DMS53 treated with DMSO at 0.1 percent for 48 hours (cell line): ENCODE measurements at regions not wholly inside any gene's neighbourhood (a gene's known extent, or its start where the extent isn't known, plus 50 kb on each side); places are given as distances from the start of the nearest gene placed in this dataset.
"Not testable (repeated sequence)": the region's sequence is repeated elsewhere in the genome, so short reads cannot be mapped to it uniquely, and the experiment has no call there.

Source experiments
- DNase-seq: peaks from one replicate; lab custom pipeline; 2025; ENCODE audit not compliant: unreplicated experiment; lab: John Stamatoyannopoulos, UW

DNA sequence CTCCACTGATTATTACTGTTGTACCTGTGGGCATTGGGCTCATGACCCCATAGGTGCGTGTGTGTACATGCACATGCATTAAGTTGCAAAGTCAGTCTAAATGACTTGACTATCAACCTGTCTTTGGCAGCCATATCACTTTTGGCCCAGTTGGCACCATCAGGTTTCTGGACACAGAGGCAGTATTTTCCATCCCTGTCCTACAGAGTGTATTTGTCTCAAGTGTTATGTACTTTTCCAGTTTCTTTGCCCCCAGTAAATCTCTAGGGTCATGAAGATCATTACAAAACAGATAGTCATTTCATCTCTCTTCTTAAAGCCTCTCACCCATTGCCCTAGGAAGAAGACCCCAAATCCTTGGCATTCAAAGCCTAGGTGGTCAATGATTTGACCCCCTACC is 121.4 kb downstream of the C9orf152 start:
- no peak for DNase-seq

DNA sequence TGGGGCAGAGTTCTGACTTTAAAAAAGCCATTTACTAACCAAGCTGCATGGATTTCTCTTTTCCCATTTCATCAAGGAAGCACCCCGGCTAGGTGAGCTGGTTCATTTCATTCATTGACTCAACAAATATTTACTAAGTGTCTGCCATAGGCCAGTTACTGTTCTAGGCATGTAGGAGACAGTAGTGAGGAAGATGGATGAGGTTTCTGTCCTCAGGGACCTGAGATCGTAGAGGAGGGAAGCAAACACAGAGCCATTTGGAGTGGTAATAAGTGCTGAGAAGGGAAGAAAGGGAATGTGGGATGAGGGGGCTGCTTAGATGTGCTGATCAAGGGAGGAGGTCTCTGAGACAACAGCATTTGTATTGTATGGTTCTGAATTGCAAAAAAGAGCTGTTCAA is 120.4 kb downstream of the C9orf152 start:
- DNase-seq, result peak; percentile 44

DNA sequence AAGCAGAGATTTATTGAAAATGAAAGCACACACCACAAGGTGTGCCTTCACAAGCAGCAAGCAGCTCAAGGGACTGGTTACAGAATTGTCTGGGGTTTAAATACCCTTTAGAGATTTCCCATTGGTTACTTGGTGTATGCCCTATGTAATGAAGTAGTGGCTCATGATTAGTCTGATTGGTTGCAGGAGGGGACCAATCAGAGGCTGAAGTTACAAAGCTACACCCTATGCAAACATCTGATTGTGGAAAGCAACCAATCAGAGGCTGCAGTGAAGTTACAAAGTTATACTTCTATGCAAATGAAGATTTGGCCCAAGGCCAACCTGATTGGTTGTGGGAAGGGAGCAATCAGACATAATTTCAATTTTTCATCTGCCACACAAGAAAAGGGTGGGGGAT is 119.9 kb downstream of the C9orf152 start:
- no peak for DNase-seq

DNA sequence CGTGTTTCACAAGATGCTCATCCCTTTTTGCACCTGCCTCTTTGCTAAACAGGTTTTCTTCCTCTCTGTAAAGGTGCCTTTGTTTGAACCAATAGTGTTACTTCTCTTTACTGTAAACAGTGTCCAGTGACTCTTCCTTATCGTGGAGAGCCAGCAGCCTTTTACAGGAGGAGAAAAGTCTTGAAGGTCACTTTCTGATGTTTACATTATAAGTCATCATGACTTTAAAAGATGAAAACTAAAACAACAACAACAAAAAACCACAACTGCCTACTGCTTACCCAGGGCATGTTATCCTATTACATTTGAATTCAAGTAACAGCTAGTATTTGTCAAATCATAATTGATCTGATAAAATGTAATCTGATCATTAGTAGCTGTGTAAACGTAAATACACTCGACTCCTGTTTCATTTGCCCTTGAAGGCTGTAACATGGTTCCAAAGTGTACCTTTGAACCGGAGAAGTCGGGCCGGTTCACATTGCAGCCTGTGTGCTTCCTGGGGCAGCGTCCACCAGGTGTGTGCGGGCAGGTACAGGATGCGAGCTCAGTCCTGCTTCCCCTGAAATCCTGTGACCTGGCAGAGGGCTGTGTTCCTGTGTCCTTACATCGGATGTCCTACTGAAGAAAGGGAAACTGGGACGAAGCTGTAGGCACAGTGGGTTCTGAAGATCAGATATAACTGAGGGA is 118.1 kb downstream of the C9orf152 start:
- DNase-seq, result peak; percentile 90

DNA sequence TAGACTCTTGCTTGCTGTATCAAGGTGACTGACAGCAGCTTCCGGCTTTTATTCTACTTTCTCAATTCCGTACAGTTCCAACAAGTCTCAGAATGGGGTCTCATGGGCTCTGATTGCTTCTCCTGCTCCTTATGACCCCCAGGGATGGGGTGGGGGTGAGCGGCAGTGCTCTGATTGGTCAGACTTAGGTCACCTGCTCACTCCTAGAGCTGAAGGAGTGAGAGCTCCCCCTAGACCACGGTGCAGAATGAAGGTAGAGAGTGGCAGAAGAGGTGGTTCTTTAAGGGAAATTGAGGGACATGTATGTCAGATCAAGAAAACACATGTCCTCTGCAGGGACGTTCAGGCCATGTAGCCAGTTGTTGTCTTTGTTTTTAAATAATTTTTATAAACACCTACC is 115.2 kb downstream of the C9orf152 start:
- DNase-seq, result no peak

DNA sequence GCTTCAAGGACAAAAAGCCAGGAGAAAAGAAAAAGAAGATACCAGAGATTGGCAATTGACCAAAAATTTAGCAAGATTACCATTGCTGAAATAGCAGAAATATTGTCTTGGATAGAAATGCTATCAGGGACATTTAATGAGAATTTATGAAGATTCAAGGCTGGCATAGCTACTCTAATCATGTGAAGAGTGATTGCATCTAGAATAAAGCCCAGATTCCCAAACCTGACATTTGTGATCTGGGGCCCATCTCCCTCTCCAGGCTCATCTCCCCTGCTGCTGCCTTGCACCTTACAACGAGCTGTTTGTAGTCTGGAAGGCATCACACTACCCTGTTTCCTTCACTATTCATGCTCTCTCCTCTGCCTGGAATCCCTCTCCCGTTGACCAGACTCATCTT is 114.5 kb downstream of the C9orf152 start:
- DNase-seq, result no peak

DNA sequence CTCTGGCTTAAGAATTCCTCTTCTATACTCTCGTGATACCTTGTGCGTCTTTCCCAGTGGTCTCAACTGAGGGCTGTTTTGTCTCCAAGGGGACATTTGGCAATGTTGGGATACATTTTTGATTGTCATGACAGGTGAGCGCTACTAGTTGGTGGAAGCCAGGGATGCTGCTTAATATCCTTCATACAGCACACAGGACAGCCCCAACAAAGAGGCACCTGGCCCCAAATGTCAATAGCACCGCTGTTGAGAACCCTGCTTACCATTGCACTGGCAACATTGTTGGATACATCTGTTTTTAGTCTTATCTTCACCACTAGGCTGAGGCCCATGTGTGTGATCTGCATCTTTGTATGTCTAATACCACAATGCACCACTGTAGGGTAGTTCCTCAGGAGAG is 114.1 kb downstream of the C9orf152 start:
- DNase-seq, result no peak

DNA sequence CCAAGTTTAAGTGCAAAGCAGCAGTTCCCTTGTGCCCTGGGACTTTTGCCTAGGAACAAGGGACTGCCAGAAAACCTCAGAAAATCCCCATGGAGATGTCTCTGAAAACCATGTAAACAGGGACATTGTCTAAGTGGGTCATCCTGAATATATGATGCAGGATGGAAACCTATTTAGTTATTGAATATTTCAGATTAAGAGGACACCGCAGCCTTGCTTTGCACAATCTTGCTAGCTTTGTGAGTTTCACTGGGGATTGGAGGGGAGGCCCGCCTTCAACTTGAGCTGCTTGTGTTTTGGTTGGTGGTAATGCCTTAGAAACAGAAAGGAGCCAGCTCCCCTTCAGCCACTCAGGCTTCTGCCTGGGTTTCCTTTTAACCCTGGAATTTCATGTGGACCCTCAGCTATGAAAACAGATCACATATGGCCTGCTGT is 112.8 kb downstream of the C9orf152 start:
- DNase-seq, result no peak

DNA sequence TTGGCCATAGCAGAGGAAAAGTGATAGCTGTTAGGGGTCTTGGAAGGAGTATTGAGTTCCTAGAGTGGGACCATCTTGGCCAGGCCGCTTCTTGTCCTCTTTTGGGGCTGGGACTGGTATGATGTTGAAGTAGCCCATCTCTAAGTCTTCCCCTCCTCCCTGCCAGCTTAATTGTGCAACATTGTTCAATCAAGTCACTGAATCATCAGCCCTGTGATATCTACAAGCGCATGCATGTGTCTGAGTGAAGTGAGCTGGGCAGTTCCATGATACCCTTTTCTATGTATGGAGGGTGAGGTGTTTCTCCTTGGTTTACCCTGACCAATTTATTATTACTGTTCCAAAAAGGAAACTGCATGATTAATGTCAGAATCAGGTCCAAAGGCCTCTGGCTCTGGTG is 112.2 kb downstream of the C9orf152 start:
- no peak for DNase-seq

DNA sequence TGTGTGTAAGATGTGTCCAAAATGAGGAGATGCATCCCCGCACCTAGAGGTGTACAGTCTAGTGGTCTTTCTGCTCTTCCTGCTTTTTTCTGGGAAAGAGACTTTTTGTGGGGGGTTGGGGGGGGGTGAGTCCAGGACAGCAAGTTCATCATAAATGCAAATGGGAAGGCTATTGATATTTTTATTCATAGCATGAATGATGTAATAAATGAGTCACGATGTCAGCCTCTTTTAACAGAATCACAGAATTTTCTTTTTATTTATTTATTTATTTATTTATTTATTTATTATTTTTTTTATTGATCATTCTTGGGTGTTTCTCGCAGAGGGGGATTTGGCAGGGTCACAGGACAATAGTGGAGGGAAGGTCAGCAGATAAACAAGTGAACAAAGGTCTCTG is 111.3 kb downstream of the C9orf152 start:
- DNase-seq, result not testable (repeated sequence)

DNA sequence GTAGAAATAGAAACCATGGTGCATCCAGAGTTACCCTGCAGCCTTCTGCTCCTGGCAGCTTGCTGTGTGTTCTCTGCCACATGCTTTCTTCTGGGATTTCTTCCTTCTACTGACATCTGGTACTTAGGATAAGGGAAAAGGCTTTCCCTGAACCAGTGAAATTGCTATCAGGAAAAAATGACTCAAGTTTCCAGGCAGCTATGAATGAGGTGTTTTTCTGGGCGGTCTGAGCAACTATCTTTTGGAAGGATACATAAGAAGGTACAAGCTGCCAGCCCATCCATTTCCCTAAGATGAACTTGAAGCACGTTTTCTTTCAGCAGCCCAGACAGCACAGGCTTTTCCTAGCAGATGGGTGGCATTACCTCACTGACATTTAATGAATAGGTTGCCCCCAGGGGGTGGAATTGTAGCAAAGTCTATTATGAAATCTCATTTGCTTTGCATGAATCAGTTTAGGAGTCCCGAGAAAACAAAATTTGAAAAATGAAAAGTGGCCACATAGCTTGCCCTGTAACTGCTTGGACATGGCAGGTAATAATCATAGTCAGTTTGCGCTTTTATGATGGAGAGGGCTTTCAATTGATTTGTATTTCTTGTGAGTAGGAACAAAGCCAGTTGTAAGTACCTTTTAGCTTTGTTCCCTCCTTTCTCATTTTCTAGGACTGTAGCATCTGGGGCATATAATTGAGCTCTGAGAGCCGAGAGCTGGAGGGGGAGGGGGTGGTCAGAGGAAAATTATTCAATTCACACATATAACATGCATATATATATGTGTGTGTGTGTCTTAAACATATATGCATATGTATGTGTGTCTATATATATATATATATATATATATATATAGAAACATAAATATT is 108.5 kb downstream of the C9orf152 start:
- no peak for DNase-seq

DNA sequence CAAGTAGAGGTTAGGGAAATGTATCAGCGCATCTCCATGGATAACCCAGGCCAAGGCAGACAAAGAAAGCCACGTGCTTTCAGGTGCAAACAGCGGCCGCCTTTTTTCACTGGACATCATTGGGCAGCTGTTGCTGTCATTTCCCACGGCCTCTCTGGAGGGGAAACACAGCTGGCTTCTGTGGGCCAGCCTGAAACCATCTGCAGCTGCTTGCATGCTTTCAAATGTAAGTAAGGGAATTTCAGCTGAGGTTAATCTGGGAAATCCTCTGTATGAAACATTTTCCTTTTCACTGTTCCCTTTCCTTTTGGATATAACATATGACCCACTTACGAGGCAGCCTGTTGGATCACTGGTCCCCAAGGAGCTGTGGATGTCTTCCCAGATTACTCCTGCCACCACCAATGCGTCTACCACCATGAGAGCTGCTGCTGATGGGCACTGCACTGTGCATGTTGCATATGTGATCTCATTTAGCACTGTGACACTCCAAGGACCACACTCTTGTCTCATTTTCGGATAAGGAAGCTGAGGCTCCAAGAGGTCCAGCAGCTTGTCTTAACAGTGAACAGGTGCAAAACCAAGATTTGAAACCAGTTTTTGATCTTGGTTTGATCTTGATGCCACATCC is 106.3 kb downstream of the C9orf152 start:
- no peak for DNase-seq

DNA sequence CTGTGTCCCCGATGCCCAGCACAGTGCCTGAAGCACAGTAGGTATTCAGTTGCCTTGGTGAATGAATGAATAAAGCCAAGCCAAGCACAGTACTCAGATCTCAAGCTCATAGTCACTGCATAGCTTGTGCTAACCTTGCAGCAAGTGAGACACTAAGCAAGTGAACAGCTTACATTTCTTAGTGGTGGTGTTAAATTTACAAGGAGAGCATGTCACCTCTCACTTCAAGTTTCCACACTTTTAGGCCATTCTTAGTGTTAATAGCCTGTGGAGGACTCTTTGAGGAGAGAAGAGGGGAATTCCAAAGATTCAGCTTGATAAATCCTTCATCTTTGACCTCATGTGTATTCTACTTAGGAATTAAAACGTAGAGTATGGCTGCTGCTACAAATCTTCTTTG is 104.7 kb downstream of the C9orf152 start:
- DNase-seq, result no peak

DNA sequence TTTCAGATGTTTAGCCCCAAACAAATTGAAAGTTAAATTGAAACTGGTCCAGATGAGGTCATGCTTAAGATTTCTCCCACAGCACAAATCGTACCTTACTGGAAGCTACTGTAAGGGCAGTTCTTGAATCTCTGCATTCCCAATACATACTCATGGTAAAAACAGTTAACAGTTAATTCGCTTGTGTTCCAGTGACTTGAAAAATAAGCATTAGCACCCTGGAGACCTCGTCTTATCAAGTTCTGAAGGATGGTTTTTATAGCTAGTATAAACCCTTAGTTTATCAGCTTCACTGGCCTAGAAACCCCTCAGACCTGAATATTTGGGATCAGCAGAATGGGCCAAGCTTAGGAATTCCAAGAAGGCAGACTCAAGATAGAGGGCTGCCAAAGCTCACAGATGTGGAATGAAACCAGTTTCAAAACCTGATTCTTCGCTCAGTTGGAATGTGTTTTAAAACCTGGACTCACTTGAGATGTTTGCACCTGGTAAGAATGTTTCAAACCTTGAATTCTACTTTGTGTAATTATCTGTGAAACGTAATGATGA is 103.6 kb downstream of the C9orf152 start:
- DNase-seq, result no peak

DNA sequence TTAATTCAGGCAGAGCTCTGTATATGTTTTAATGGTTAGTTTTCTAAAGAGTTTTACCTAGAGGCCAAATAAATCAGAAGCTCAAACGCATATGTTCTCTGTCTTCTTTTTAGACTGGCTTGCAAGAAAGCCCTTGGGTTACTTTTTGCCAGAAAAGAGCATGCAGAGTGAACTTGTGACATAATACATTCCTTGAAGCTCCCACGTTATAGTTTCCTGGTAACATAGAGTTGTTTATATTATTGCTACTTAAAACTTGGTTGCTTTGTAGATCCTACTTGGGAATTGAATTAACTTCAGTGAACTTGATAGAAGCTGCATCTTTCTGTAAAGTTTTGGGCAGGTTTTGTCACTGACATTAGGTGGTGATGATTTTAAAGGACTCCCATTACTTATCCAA is 102.9 kb downstream of the C9orf152 start:
- DNase-seq, result no peak

DNA sequence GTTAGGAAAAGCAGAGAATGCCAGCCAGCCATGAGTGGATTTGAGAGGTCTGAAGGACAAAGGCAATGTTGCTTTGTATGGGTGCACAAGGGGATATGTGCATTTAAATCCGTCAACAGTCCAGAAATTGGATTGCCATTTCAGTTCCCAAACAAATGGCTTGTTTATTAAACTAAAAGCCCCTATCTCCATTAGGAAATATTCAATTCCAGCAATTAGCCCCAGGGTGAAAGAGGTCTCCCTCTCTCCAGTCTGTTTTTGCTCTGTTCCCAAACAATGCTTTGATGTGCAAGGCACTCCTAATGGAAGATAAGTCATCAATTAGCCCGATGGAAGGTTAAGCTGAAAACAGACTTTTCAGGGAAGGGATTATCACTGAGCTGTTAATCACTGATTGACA is 101.3 kb downstream of the C9orf152 start:
- DNase-seq, result no peak

DNA sequence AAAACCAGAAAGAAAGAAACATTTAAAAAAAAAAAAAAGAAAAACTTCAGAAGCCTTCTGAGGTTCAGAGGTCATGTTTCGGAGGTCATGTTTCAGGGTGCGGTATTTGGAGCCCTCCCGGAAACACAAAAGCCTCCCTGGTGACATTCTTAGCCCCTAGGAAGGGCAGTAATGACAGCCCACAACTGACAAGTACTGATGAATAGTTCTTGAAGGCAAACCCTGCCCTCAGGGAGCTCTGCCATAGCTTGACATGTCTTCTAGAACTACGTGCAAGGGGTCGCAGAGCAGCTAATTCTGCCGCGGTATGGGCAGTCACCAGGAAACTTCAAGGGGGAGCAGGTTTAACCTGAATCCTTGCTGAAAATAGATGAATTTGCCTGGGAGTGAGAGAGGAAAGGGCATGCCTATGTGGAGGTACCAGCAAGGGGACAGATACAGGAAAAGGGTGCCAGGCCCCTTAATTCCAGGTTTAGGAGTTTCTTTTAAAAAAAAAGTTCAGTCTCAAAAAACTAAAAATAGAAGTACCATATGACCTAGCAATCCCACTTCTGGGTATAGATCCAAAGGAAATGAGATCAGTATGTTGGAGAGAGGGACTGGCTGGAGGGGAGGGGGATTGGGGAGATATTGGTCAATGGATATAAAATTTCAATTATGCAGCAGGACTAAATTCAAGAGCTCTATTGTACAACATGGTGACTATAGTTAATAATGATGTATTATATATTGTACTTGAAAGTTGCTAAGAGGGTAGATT is 98.4 kb downstream of the C9orf152 start:
- DNase-seq, result no peak

DNA sequence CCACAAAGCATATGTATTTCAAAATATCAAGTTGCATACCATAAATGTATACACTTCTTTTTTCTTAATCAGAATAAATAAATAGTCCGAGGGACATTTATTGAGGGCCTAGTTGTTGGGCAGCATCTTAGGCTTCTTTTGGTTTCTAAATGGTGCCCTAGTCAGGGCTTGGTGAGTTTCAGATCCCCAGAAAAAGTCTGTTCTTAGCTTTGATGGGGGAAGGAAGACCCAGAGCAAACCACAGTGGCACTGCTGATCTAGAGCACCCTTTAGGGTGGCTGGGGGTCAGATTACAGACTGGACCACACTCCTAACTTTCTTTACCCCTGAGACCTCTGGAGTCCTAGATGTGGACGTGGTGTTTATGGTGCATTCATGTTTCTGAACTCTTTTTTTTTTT is 97.8 kb downstream of the C9orf152 start:
- no peak for DNase-seq

DNA sequence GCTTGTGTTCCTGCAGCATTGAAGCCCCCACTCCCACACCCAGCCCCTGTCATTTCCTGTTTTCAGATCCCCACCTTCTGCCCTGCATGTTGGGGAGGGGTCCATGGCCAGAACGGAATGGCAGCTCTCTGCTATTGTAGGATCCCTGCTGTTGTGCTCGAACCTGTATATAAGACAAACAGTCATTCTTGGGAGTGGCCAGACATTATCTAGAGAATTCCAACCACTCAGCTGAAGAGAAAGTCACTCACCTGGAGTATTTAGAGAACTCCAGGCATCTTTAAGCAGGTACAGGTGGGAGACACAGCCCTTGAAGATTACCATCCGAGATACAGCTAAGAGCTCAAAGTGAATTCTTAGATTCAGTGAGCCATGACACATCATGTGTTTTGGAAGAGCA is 96.1 kb downstream of the C9orf152 start:
- no peak for DNase-seq

DNA sequence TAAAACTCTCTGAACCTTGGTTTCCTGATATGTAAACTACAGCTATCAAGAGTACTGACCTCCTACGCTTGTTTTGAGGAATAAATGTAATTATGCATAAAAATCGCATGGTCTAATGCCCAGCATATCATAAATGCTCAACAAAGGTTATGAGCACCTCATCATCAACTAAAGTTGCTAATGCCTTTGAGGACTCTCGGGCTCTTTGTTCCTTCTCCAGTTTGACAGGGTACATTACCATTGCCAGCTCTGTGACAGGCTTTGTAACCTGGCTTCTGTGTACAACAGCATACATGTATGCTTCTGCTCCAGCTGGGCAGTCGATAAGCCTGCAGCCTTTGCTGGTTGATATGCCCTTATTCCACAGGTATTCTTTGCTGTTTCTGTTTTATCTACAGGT is 95.2 kb downstream of the C9orf152 start:
- DNase-seq, result no peak
